ENCODE measurements at regions not wholly inside any gene's neighbourhood (a gene's known extent, or its start where the extent isn't known, plus 50 kb on each side); places are given as distances from the start of the nearest gene placed in this dataset.

GRCh38 chr6:154561750-154562149, 51.3 kb upstream of the CNKSR3 start:
- no peaks in the 10 kb centered on the region for H3K36me3 ChIP-seq
- intact Hi-C loops (cut with micrococcal nuclease): no loop called here
- no peak for DNase-seq
- H3K27ac ChIP-seq (replicated peaks): no peak overlapping the region
- H3K9me3 ChIP-seq (replicated peaks): no peaks in the 10 kb centered on the region
- no peak overlapping the region for H3K4me3 ChIP-seq
- TF ChIP-seq CTCF (IDR thresholded peaks at IDR 0.05; ENCODE audit: borderline replicate concordance): no peak
- H3K27me3 ChIP-seq (ENCODE audit: low read depth): no peaks in the 10 kb centered on the region
- peaks cover 5% of the 10 kb centered on the region for H3K4me1 ChIP-seq

- no peak for DNase-seq
- TF ChIP-seq CTCF (IDR thresholded peaks at IDR 0.05; ENCODE audit: borderline replicate concordance): no peak
- Histone ChIP-seq H3K36me3 (no peaks in the 10 kb centered on the region), H3K4me3 (no peak overlapping the region), H3K27me3 (ENCODE audit: low read depth) (no peaks in the 10 kb centered on the region), H3K9me3 (replicated peaks) (no peaks in the 10 kb centered on the region), H3K27ac (replicated peaks) (no peak overlapping the region), H3K4me1 (peaks cover 8% of the 10 kb centered on the region)
- intact Hi-C loops (cut with micrococcal nuclease): no loop called here
These were observed 54.8 kb upstream of the CNKSR3 start for GRCh38 chr6:154565331-154565730.

- H3K4me1 ChIP-seq: peaks cover 8% of the 10 kb centered on the region
These were observed 56.4 kb upstream of the CNKSR3 start for GRCh38 chr6:154566866-154567265.

GRCh38 chr6:154567695-154568220, 57.3 kb upstream of the CNKSR3 start:
- intact Hi-C loops (cut with micrococcal nuclease): no loop called here
- H3K27ac ChIP-seq (replicated peaks): no peak overlapping the region
- H3K27me3 ChIP-seq (ENCODE audit: low read depth): no peaks in the 10 kb centered on the region
- peaks cover 8% of the 10 kb centered on the region for H3K4me1 ChIP-seq
- H3K36me3 ChIP-seq: no peaks in the 10 kb centered on the region
- H3K9me3 ChIP-seq (replicated peaks): no peaks in the 10 kb centered on the region
- no peak overlapping the region for H3K4me3 ChIP-seq
- TF ChIP-seq CTCF (IDR thresholded peaks at IDR 0.05; ENCODE audit: borderline replicate concordance): no peak
- no peak for DNase-seq

More at GRCh38 chr6:154566866-154567265, 56.4 kb upstream of the CNKSR3 start:
- intact Hi-C loops (cut with micrococcal nuclease): no loop called here
- Histone ChIP-seq H3K36me3 (no peaks in the 10 kb centered on the region), H3K4me3 (no peak overlapping the region), H3K27me3 (ENCODE audit: low read depth) (no peaks in the 10 kb centered on the region), H3K9me3 (replicated peaks) (no peaks in the 10 kb centered on the region), H3K27ac (replicated peaks) (no peak overlapping the region)
- no peak for DNase-seq
- no peak for TF ChIP-seq CTCF (IDR thresholded peaks at IDR 0.05; ENCODE audit: borderline replicate concordance)

- Histone ChIP-seq H3K27me3 (ENCODE audit: low read depth) (no peaks in the 10 kb centered on the region), H3K36me3 (no peaks in the 10 kb centered on the region), H3K27ac (replicated peaks) (no peak overlapping the region), H3K4me3 (no peak overlapping the region), H3K4me1 (peaks cover 8% of the 10 kb centered on the region), H3K9me3 (replicated peaks) (no peaks in the 10 kb centered on the region)
- intact Hi-C loops (cut with micrococcal nuclease): no loop called here
- no peak for DNase-seq
- TF ChIP-seq CTCF (IDR thresholded peaks at IDR 0.05; ENCODE audit: borderline replicate concordance): no peak
These were observed 58.8 kb upstream of the CNKSR3 start for GRCh38 chr6:154569156-154569862.

Data from left ventricle myocardium inferior (tissue), 1 donor.